Osteocyte (in vitro differentiated cells): ENCODE measurements at regions not wholly inside any gene's neighbourhood (a gene's known extent, or its start where the extent isn't known, plus 50 kb on each side); places are given as distances from the start of the nearest gene placed in this dataset.
"Not testable (repeated sequence)": the region's sequence is repeated elsewhere in the genome, so short reads cannot be mapped to it uniquely, and the experiment has no call there.

Source experiments
- DNase-seq: peaks from one replicate; pipeline ENCODE4 v3.0.0; 2021; ENCODE audit warnings: mixed read lengths; ENCODE audit not compliant: unreplicated experiment; ENCODE audit errors: extremely low spot score
- H3K27ac Mint-ChIP-seq: one replicate; pipeline ENCODE4 v1.8.0; 2021; ENCODE audit warnings: mild to moderate bottlenecking, mixed read lengths; ENCODE audit not compliant: unreplicated experiment
- H3K27me3 Mint-ChIP-seq: one replicate; pipeline ENCODE4 v1.8.0; 2021; ENCODE audit warnings: mixed read lengths; ENCODE audit not compliant: unreplicated experiment
- H3K36me3 Mint-ChIP-seq: one replicate; pipeline ENCODE4 v1.8.0; 2021; ENCODE audit warnings: mixed read lengths; ENCODE audit not compliant: unreplicated experiment
- H3K4me1 Mint-ChIP-seq: one replicate; pipeline ENCODE4 v1.8.0; 2021; ENCODE audit warnings: mixed read lengths; ENCODE audit not compliant: unreplicated experiment
- H3K4me3 Mint-ChIP-seq: one replicate; pipeline ENCODE4 v1.8.0; 2021; ENCODE audit warnings: mild to moderate bottlenecking, moderate library complexity, mixed read lengths; ENCODE audit not compliant: unreplicated experiment
- H3K9me3 Mint-ChIP-seq: one replicate; pipeline ENCODE4 v1.8.0; 2021; ENCODE audit warnings: mixed read lengths; ENCODE audit not compliant: unreplicated experiment
- CTCF ChIP-seq: fragments of 200-600 bp; sonication (generic); IDR thresholded peaks from 2 replicates; pipeline ENCODE4 v1.5.0; 2021; ENCODE audit warnings: antibody characterized with exemption, mild to moderate bottlenecking, moderate library complexity

GRCh38 chr16:22989598-22989997 is 159.7 kb downstream of the USP31 start:
- no peak overlapping the region for H3K4me3 Mint-ChIP-seq
- no peak for TF ChIP-seq CTCF
- no peaks in the 10 kb centered on the region for H3K27me3 Mint-ChIP-seq
- H3K4me1 Mint-ChIP-seq: no peaks in the 10 kb centered on the region
- H3K36me3 Mint-ChIP-seq: no peaks in the 10 kb centered on the region
- H3K27ac Mint-ChIP-seq: no peak overlapping the region
- no peak for DNase-seq
- H3K9me3 Mint-ChIP-seq: peaks cover 7% of the 10 kb centered on the region

- H3K4me1 Mint-ChIP-seq: no peaks in the 10 kb centered on the region
- H3K27ac Mint-ChIP-seq: no peak overlapping the region
- H3K27me3 Mint-ChIP-seq: no peaks in the 10 kb centered on the region
- no peak overlapping the region for H3K4me3 Mint-ChIP-seq
- H3K9me3 Mint-ChIP-seq: peaks cover 28% of the 10 kb centered on the region
- H3K36me3 Mint-ChIP-seq: no peaks in the 10 kb centered on the region
- TF ChIP-seq CTCF: no peak
- DNase-seq: no peak
Observed at GRCh38 chr16:22983614-22984013, 165.6 kb downstream of the USP31 start.

- peaks cover 25% of the 10 kb centered on the region for H3K9me3 Mint-ChIP-seq
- H3K36me3 Mint-ChIP-seq, DNase-seq, H3K27me3 Mint-ChIP-seq, H3K4me3 Mint-ChIP-seq, H3K4me1 Mint-ChIP-seq, H3K27ac Mint-ChIP-seq: not testable (repeated sequence)
Observed at GRCh38 chr16:22980514-22980913, 166.6 kb downstream of the HS3ST2 start.

GRCh38 chr16:22979038-22979437 is 165.1 kb downstream of the HS3ST2 start:
- Mint-ChIP-seq H3K27me3 (no peaks in the 10 kb centered on the region), H3K27ac (no peak overlapping the region), H3K9me3 (peaks cover 16% of the 10 kb centered on the region), H3K36me3 (no peaks in the 10 kb centered on the region), H3K4me1 (no peaks in the 10 kb centered on the region), H3K4me3 (no peak overlapping the region)
- no peak for DNase-seq
- no peak for TF ChIP-seq CTCF

- Mint-ChIP-seq H3K4me3 (no peak overlapping the region), H3K27me3 (no peaks in the 10 kb centered on the region), H3K4me1 (no peaks in the 10 kb centered on the region), H3K27ac (no peak overlapping the region), H3K36me3 (no peaks in the 10 kb centered on the region), H3K9me3 (peaks cover 7% of the 10 kb centered on the region)
- no peak for DNase-seq
- no peak for TF ChIP-seq CTCF
Observed at GRCh38 chr16:22977294-22977697, 163.3 kb downstream of the HS3ST2 start.

GRCh38 chr16:22973522-22973921 is 159.6 kb downstream of the HS3ST2 start:
- Mint-ChIP-seq H3K36me3 (no peaks in the 10 kb centered on the region), H3K27me3 (no peaks in the 10 kb centered on the region), H3K9me3 (no peaks in the 10 kb centered on the region), H3K4me1 (no peaks in the 10 kb centered on the region), H3K4me3 (no peak overlapping the region), H3K27ac (no peak overlapping the region)
- DNase-seq: no peak
- no peak for TF ChIP-seq CTCF
